Neuronal stem cell (in vitro differentiated cells): ENCODE measurements at regions not wholly inside any gene's neighbourhood (a gene's known extent, or its start where the extent isn't known, plus 50 kb on each side); places are given as distances from the start of the nearest gene placed in this dataset.
A peak's percentile ranks its signal among the peaks of the same experiment; 100 is the strongest.
"Not testable (repeated sequence)": the region's sequence is repeated elsewhere in the genome, so short reads cannot be mapped to it uniquely, and the experiment has no call there.

ENCODE experiments used
- DNase-seq: peaks from one replicate; pipeline ENCODE4 v3.0.0-alpha.2; 2013; ENCODE audit warnings: low spot score
- H2AFZ ChIP-seq: one replicate; pipeline ENCODE4 v1.6.1; 2013; ENCODE audit warnings: mild to moderate bottlenecking, low read length, inconsistent platforms
- H2AK5ac ChIP-seq: 2 replicates; pipeline ENCODE4 v1.6.1; 2013; ENCODE audit warnings: low read depth, mild to moderate bottlenecking, inconsistent platforms, low read length, moderate library complexity, mixed read lengths
- H2BK120ac ChIP-seq: 2 replicates; pipeline ENCODE4 v1.6.1; 2013; ENCODE audit warnings: low read depth, mild to moderate bottlenecking, inconsistent platforms, low read length, moderate library complexity, mixed read lengths
- H2BK12ac ChIP-seq: one replicate; pipeline ENCODE4 v1.6.1; 2013; ENCODE audit warnings: low read length, inconsistent platforms
- H2BK15ac ChIP-seq: 2 replicates; pipeline ENCODE4 v1.6.1; 2013; ENCODE audit warnings: mild to moderate bottlenecking, low read length, inconsistent platforms, mixed read lengths
- H2BK5ac ChIP-seq: one replicate; pipeline ENCODE4 v1.6.1; 2013; ENCODE audit warnings: inconsistent platforms, mild to moderate bottlenecking, low read length, moderate library complexity
- H3K14ac ChIP-seq: one replicate; pipeline ENCODE4 v1.6.1; 2013; ENCODE audit warnings: low read length, inconsistent platforms
- H3K18ac ChIP-seq: 2 replicates; pipeline ENCODE4 v1.6.1; 2013; ENCODE audit warnings: low read length, inconsistent platforms
- H3K23ac ChIP-seq: 2 replicates; pipeline ENCODE4 v1.6.1; 2013; ENCODE audit warnings: low read depth, mild to moderate bottlenecking, mixed read lengths, low read length, inconsistent platforms; ENCODE audit not compliant: poor library complexity
- H3K27ac ChIP-seq: replicated peaks from 3 replicates; pipeline ENCODE4 v1.5.1; 2013; ENCODE audit warnings: low read length, inconsistent platforms
- H3K27me3 ChIP-seq, 3 experiments: 2 replicates each; pipeline ENCODE4 v1.6.1; 2013; ENCODE audit warnings: low read length in 3 of 3, mild to moderate bottlenecking in 2 of 3, inconsistent platforms in 1 of 3, low read depth in 1 of 3, mixed read lengths in 1 of 3, moderate library complexity in 1 of 3; ENCODE audit not compliant: control insufficient read depth in 3 of 3, insufficient read depth in 3 of 3
- H3K36me3 ChIP-seq, 2 donors: replicated peaks in 1 of 2; 2 replicates each; pipeline ENCODE4 v1.6.1; 2013; ENCODE audit warnings: low read length in 2 of 2; ENCODE audit not compliant: control insufficient read depth in 2 of 2, insufficient read depth in 2 of 2
- H3K4ac ChIP-seq: 2 replicates; pipeline ENCODE4 v1.6.1; 2013; ENCODE audit warnings: inconsistent platforms, mild to moderate bottlenecking, low read length, moderate library complexity
- H3K4me1 ChIP-seq, 2 donors: 1 replicate in 1 of 2; 2 replicates in 1 of 2; pipeline ENCODE4 v1.6.1; 2013; ENCODE audit warnings: low read length in 2 of 2, low read depth in 1 of 2; ENCODE audit not compliant: control insufficient read depth in 2 of 2, insufficient read depth in 1 of 2
- H3K4me2 ChIP-seq: one replicate; pipeline ENCODE4 v1.6.1; 2013; ENCODE audit warnings: mild to moderate bottlenecking, low read length, inconsistent platforms; ENCODE audit not compliant: insufficient read depth, poor library complexity, severe bottlenecking
- H3K4me3 ChIP-seq, 2 donors: 2 replicates each; pipeline ENCODE4 v1.5.1; 2013; ENCODE audit warnings: low read length in 2 of 2, mild to moderate bottlenecking in 2 of 2, inconsistent platforms in 1 of 2, moderate library complexity in 1 of 2
- H3K79me1 ChIP-seq: one replicate; pipeline ENCODE4 v1.6.1; 2013; ENCODE audit warnings: low read depth, mild to moderate bottlenecking, inconsistent platforms, low read length, moderate library complexity
- H3K9ac ChIP-seq: one replicate; pipeline ENCODE4 v1.6.1; 2013; ENCODE audit warnings: mild to moderate bottlenecking, low read depth, low read length, inconsistent platforms; ENCODE audit not compliant: poor library complexity
- H3K9me3 ChIP-seq, 2 donors: replicated peaks in 1 of 2; 2 replicates each; pipeline versions ENCODE3 to v1.6.1; 2013; ENCODE audit warnings: low read length in 2 of 2, mild to moderate bottlenecking in 2 of 2, inconsistent platforms in 1 of 2, low read depth in 1 of 2, mixed read lengths in 1 of 2, moderate library complexity in 1 of 2; ENCODE audit not compliant: control insufficient read depth in 2 of 2, insufficient read depth in 1 of 2
- H4K8ac ChIP-seq: one replicate; pipeline ENCODE4 v1.6.1; 2013; ENCODE audit warnings: low read depth, mild to moderate bottlenecking, inconsistent platforms, low read length, moderate library complexity
- H4K91ac ChIP-seq: one replicate; pipeline ENCODE4 v1.6.1; 2013; ENCODE audit warnings: low read length, low read depth, mild to moderate bottlenecking, inconsistent platforms; ENCODE audit not compliant: poor library complexity
- WGBS, 2 donors: extraction: QIAGEN DNeasy Blood & Tissue Kit; methylation state at CpG; one replicate each; pipeline ENCODE4 v1.1.7; 2013; ENCODE audit warnings: missing lambda C conversion rate in 2 of 2, mixed read lengths in 1 of 2; ENCODE audit not compliant: insufficient read length in 2 of 2, insufficient replicate concordance in 1 of 2; ENCODE audit errors: extremely low coverage in 2 of 2; 5-methylcytosine and 5-hydroxymethylcytosine counted together

DNA sequence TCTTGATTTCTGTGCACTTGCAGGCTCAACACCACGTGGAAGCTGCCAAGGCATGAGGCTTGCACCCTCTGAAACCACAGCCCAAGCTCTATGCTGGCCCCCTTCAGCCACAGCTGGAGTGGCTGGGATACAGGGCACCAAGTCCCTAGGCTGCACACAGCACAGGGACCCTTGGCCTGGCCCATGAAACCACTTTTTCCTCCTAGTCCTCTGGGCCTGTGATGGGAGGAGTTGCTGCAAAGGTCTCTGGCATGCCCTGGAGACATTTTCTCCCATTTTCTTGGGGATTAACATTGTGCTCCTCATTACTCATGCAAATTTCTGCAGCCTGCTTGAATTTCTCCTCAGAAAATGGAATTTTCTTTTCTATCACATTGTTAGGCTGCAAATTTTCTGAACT, 629.8 kb upstream of the NR2F2 start:
- not testable (repeated sequence) for H3K4me2 ChIP-seq, H3K9ac ChIP-seq, H3K27ac ChIP-seq, H2BK15ac ChIP-seq, H4K8ac ChIP-seq, H3K18ac ChIP-seq, H2AK5ac ChIP-seq, H3K4me1 ChIP-seq, H3K79me1 ChIP-seq, H2BK120ac ChIP-seq, H2AFZ ChIP-seq, H3K27me3 ChIP-seq, H4K91ac ChIP-seq, H3K4ac ChIP-seq, H2BK5ac ChIP-seq, H3K23ac ChIP-seq, H3K36me3 ChIP-seq, DNase-seq, H2BK12ac ChIP-seq
- Histone ChIP-seq H3K9me3 (peaks cover 4 to 54% of the 10 kb centered on the region in 2 donors), H3K4me3 (peak overlapping the region in 1 of 2 donors; percentile 33), H3K14ac (peak overlapping the region; percentile 40)
- WGBS, 2 donors = no CpG with 5 or more reads among the region's 1 CpG

DNA sequence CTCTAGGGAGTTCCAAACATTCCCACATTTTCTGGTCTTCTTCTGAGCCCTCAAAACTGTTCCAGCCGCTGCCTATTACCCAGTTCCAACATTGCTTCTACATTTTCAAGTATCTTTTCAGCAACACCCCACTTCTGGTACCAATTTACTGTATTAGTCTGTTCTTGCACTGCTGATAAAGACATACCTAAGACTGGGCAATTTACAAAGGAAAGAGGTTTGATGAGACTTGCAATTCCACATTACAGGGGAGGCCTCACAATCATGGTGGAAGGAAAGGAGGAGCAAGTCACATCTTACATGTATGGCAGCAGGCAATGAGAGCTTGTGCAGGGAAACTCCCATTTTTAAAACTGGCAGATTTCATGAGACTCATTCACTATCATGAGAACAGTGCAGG, 629.1 kb upstream of the NR2F2 start:
- Histone ChIP-seq H4K8ac (no peak overlapping the region), H4K91ac (no peak overlapping the region), H2BK15ac (no peak overlapping the region), H2BK12ac (no peak overlapping the region), H3K23ac (no peak overlapping the region), H2BK120ac (no peak overlapping the region), H3K14ac (no peak overlapping the region), H3K9ac (no peak overlapping the region), H3K4me1 (no peaks in the 10 kb centered on the region), H3K79me1 (no peaks in the 10 kb centered on the region), H3K18ac (no peak overlapping the region), H2AK5ac (no peak overlapping the region), H2AFZ (no peak overlapping the region), H3K27me3 (no peaks in the 10 kb centered on the region), H3K4me2 (no peak overlapping the region), H3K27ac (no peak overlapping the region), H3K4ac (no peak overlapping the region), H3K36me3 (no peaks in the 10 kb centered on the region), H2BK5ac (no peak overlapping the region), H3K4me3 (no peak overlapping the region), H3K9me3 (peaks cover 4 to 54% of the 10 kb centered on the region in 2 donors)
- no CpG with 5 or more reads among the region's 1 CpG for WGBS, 2 donors
- no peak for DNase-seq

DNA sequence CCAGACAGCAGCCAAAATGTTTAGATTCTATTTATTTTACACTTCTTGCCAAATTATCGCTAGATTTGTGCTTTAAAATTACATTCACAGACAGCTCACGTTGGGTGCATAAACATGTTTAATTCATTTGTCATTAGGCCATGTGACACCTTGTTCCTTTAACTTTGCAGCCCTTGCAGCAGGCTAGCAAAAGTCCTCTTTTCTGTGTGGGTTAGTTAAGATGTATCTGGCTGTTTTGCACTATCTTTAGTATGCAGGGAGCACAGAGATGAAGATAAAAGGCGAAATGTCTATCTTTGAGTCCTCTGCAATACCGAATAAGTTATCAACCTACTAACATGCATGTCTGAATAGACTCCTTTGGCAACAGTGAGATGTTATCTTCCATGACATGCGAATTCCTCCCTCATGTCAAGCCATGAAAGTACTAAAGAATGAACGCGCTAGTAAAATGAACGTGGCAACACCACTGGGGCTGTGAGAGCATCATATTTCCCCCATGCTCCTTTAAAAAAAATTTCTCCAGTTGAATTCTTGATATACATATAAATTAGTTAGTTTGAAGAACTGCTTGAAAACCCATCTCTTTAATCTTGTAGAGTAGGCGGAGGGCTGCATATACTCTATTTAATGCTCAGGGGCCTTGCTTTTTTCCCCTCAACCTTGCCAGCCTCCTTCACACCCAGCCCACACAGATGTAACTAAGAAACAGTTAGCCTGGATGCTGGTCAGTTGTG, 620.4 kb upstream of the NR2F2 start:
- H2BK120ac ChIP-seq = no peak overlapping the region
- H4K8ac ChIP-seq = no peak overlapping the region
- no peaks in the 10 kb centered on the region for H3K36me3 ChIP-seq
- peaks cover 0 to 4% of the 10 kb centered on the region in 2 donors for H3K9me3 ChIP-seq
- H3K9ac ChIP-seq = no peak overlapping the region
- DNase-seq = no peak
- no peaks in the 10 kb centered on the region for H3K79me1 ChIP-seq
- no peak overlapping the region for H3K27ac ChIP-seq
- H2AFZ ChIP-seq = peak overlapping the region; percentile 21
- no peak overlapping the region for H2BK12ac ChIP-seq
- peaks cover 0 to 22% of the 10 kb centered on the region in 2 donors for H3K4me1 ChIP-seq
- H4K91ac ChIP-seq = no peak overlapping the region
- no peak overlapping the region for H3K23ac ChIP-seq
- WGBS, 2 donors = no CpG with 5 or more reads among the region's 9 CpGs
- H2BK5ac ChIP-seq = no peak overlapping the region
- no peak overlapping the region for H2BK15ac ChIP-seq
- H3K18ac ChIP-seq = no peak overlapping the region
- H3K27me3 ChIP-seq = no peaks in the 10 kb centered on the region
- no peak overlapping the region for H2AK5ac ChIP-seq
- no peak overlapping the region for H3K4me2 ChIP-seq
- no peak overlapping the region for H3K4me3 ChIP-seq
- no peak overlapping the region for H3K4ac ChIP-seq
- no peak overlapping the region for H3K14ac ChIP-seq

DNA sequence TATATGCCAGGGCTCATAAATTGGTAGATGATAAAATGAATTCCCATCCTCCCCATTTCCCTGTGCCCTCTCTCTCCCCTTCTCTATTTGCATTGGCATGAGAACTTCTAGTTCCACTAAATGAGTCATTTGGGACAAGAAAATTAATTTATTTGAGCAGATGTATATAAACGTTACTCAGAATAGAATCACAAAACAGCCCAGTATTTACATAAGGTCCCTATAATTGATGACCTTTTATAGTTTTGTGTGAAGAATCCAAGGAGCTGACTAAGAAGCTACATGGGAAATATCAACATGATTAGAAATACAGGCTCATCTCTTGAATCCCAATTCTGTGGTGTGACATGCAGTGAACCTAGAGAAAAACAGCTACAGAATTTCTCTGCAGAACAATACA, 617.7 kb upstream of the NR2F2 start:
- no peak overlapping the region for H3K9ac ChIP-seq
- no peak overlapping the region for H3K4ac ChIP-seq
- H2BK15ac ChIP-seq = no peak overlapping the region
- peaks cover 0 to 4% of the 10 kb centered on the region in 2 donors for H3K9me3 ChIP-seq
- H3K23ac ChIP-seq = no peak overlapping the region
- H2BK5ac ChIP-seq = no peak overlapping the region
- no peaks in the 10 kb centered on the region for H3K36me3 ChIP-seq
- H2AK5ac ChIP-seq = no peak overlapping the region
- no peak overlapping the region for H2AFZ ChIP-seq
- no peak overlapping the region for H2BK120ac ChIP-seq
- no peak overlapping the region for H3K4me3 ChIP-seq
- no CpG with 5 or more reads among the region's 1 CpG for WGBS, 2 donors
- H3K4me2 ChIP-seq = no peak overlapping the region
- H4K91ac ChIP-seq = no peak overlapping the region
- no peak for DNase-seq
- no peak overlapping the region for H3K14ac ChIP-seq
- H3K4me1 ChIP-seq = peaks cover 8 to 39% of the 10 kb centered on the region in 2 donors
- no peak overlapping the region for H4K8ac ChIP-seq
- no peaks in the 10 kb centered on the region for H3K79me1 ChIP-seq
- no peaks in the 10 kb centered on the region for H3K27me3 ChIP-seq
- H3K18ac ChIP-seq = no peak overlapping the region
- no peak overlapping the region for H2BK12ac ChIP-seq
- no peak overlapping the region for H3K27ac ChIP-seq
